ENCODE measurements at regions not wholly inside any gene's neighbourhood (a gene's known extent, or its start where the extent isn't known, plus 50 kb on each side); places are given as distances from the start of the nearest gene placed in this dataset.

DNA sequence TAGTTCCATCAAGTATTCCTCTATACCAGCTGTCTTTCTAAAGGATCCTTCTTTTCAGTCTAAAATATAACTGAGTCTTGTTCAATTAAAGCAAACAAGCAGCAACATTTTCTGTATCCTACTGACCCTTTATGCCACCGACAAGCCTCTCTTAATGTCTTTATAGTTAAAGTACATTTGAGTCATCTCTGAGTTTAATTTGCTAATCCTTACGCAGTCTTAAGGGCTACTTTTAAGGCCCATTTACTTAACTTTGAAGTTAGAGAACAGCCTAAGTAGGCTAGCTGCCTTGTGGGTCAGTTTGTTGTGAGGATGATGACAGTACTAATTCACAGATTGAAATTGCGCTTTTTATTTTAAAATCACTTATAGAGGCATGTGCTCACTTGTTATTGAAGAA is 265.5 kb upstream of the FERD3L start:
- no peak overlapping the region for H3K4me3 ChIP-seq (ENCODE audit: low read depth, low read length)
- H3K27me3 ChIP-seq (ENCODE audit: control insufficient read depth, insufficient read depth, low read length) = no peaks in the 10 kb centered on the region
- DNase-seq (ENCODE audit: low read depth) (no peak), FAIRE-seq (no peak)
- TF ChIP-seq, protein P1, sequence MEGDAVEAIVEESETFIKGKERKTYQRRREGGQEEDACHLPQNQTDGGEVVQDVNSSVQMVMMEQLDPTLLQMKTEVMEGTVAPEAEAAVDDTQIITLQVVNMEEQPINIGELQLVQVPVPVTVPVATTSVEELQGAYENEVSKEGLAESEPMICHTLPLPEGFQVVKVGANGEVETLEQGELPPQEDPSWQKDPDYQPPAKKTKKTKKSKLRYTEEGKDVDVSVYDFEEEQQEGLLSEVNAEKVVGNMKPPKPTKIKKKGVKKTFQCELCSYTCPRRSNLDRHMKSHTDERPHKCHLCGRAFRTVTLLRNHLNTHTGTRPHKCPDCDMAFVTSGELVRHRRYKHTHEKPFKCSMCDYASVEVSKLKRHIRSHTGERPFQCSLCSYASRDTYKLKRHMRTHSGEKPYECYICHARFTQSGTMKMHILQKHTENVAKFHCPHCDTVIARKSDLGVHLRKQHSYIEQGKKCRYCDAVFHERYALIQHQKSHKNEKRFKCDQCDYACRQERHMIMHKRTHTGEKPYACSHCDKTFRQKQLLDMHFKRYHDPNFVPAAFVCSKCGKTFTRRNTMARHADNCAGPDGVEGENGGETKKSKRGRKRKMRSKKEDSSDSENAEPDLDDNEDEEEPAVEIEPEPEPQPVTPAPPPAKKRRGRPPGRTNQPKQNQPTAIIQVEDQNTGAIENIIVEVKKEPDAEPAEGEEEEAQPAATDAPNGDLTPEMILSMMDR (IDR thresholded peaks at IDR 0.05; ENCODE audit: insufficient read depth, low read length, severe bottlenecking) = no peak
- no peaks in the 10 kb centered on the region for H3K36me3 ChIP-seq (ENCODE audit: control insufficient read depth, insufficient read depth, low read length)

DNA sequence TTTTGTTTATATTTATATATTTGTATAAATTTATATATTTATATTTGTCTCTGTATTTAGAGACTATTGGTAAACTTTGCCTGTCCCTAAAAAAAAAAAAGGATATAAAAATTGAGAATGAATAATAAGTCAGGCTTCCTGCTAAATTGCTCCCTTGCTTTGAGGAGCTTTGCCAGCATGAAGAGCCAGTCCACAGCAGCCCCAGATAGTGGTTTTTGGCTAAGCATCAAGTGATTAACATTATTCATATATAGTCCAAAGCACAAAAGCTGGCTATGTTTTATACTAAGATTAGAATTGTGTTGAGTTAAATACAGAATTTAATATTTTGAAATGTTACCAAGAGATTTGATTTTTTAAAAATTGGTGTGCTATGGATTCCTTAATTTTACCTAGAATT is 264.9 kb upstream of the FERD3L start:
- no peaks in the 10 kb centered on the region for H3K36me3 ChIP-seq (ENCODE audit: control insufficient read depth, insufficient read depth, low read length)
- FAIRE-seq = no peak
- H3K4me3 ChIP-seq (ENCODE audit: low read depth, low read length) = no peak overlapping the region
- H3K27me3 ChIP-seq (ENCODE audit: control insufficient read depth, insufficient read depth, low read length) = no peaks in the 10 kb centered on the region
- no peak for DNase-seq (ENCODE audit: low read depth)
- TF ChIP-seq, protein P1 (IDR thresholded peaks at IDR 0.05; ENCODE audit: insufficient read depth, low read length, severe bottlenecking) = no peak

DNA sequence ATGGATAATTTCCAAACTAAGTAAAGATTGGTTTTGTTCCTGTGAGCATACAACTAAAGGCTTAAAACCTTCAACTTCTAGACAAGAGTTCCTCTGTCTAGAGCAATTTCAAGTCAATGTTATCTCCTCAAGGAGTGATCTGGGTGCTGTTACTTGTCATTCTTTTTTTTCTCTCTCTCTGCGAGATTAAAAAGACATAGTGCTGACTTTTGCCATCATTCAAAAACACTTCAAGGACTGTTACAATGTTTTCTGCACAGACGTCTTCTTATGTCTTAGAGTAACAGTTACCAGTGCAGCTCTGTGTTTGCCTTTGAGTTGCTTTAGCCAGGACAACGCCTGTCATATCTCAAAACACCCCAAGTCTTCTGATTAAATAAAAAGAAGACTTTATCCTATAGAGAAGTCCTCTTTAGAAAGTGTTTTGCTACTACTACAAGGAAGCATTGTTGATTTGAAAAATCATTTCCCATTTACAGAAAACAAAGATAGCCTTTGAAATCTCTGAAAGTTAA is 263.5 kb upstream of the FERD3L start:
- DNase-seq (ENCODE audit: low read depth) = no peak
- TF ChIP-seq, protein P1 (IDR thresholded peaks at IDR 0.05; ENCODE audit: insufficient read depth, low read length, severe bottlenecking) = no peak
- Histone ChIP-seq H3K4me3 (ENCODE audit: low read depth, low read length) (no peak overlapping the region), H3K27me3 (ENCODE audit: control insufficient read depth, insufficient read depth, low read length) (no peaks in the 10 kb centered on the region), H3K36me3 (ENCODE audit: control insufficient read depth, insufficient read depth, low read length) (no peaks in the 10 kb centered on the region)
- FAIRE-seq = no peak

DNA sequence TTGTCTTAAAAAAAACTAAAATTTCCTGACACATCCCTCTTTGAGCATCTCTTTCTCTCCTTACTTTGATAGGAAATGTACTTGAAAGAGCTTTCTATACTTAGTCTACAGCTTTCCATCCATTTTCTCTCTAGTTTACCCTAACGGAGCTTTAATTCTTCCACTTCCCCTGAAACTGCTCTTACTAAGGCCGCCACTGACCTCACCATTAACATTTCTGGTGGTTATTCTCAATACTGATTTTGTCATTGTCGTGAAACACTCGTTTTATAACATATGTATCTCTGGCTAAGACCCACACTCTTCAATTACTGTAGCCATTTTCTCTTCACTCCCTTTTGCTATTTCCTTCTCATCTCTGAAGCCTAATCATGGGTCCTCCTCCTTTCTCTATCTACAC is 262.0 kb upstream of the FERD3L start:
- Histone ChIP-seq H3K4me3 (ENCODE audit: low read depth, low read length) (no peak overlapping the region), H3K27me3 (ENCODE audit: control insufficient read depth, insufficient read depth, low read length) (no peaks in the 10 kb centered on the region), H3K36me3 (ENCODE audit: control insufficient read depth, insufficient read depth, low read length) (no peaks in the 10 kb centered on the region)
- DNase-seq (ENCODE audit: low read depth) (no peak), FAIRE-seq (no peak)
- TF ChIP-seq, protein P1 (IDR thresholded peaks at IDR 0.05; ENCODE audit: insufficient read depth, low read length, severe bottlenecking) = no peak

DNA sequence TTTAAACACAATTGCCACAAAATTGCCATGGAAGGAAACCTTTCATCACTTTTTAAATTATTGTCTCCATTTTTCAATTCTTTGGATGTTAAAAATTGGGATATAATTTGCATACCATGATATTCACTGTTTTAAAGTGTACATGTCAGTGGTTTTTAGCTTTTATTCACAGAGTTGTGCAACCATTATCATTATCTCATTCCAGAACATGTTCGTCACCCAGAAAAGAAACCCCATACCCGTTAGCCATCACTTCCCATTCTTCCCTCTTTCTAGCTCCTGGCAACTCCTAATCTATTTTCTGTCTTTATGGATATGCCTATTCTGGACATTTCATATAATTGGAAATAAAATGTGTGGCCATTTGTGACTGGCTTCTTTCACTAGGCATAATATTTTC is 260.3 kb upstream of the FERD3L start:
- TF ChIP-seq, protein P1 (IDR thresholded peaks at IDR 0.05; ENCODE audit: insufficient read depth, low read length, severe bottlenecking) = no peak
- DNase-seq (ENCODE audit: low read depth) (peak; percentile 65), FAIRE-seq (no peak)
- no peak overlapping the region for H3K4me3 ChIP-seq (ENCODE audit: low read depth, low read length)
- no peaks in the 10 kb centered on the region for H3K36me3 ChIP-seq (ENCODE audit: control insufficient read depth, insufficient read depth, low read length)
- H3K27me3 ChIP-seq (ENCODE audit: control insufficient read depth, insufficient read depth, low read length) = no peaks in the 10 kb centered on the region

DNA sequence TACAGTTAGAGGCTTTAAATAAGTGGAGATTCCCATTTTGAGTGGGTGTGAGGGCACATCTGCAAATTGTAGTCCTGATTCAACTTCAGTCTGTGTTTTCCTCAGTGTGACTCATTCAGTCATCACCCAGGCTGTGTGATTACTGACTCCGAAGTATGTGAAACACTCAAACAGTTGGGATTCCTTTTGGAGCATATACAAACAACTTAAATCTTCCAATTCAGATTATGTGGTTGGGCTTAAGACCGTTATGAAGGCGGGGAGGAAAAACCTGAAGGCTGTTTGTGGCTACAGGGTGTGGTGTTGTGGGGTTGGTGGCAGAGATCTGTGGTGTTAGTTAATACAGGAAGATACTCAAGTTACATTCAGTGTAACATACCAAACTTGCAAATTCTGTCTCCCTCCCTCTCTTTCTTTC is 259.7 kb upstream of the FERD3L start:
- DNase-seq (ENCODE audit: low read depth) (peak; percentile 97), FAIRE-seq (peak; percentile 32)
- Histone ChIP-seq H3K36me3 (ENCODE audit: control insufficient read depth, insufficient read depth, low read length) (no peaks in the 10 kb centered on the region), H3K4me3 (ENCODE audit: low read depth, low read length) (no peak overlapping the region), H3K27me3 (ENCODE audit: control insufficient read depth, insufficient read depth, low read length) (no peaks in the 10 kb centered on the region)
- TF ChIP-seq, protein P1 (IDR thresholded peaks at IDR 0.05; ENCODE audit: insufficient read depth, low read length, severe bottlenecking) = no peak
